Esophagus (tissue), 2 donors: ENCODE measurements at regions not wholly inside any gene's neighbourhood (a gene's known extent, or its start where the extent isn't known, plus 50 kb on each side); places are given as distances from the start of the nearest gene placed in this dataset.
"Not testable (repeated sequence)": the region's sequence is repeated elsewhere in the genome, so short reads cannot be mapped to it uniquely, and the experiment has no call there.

ENCODE experiments used
- H3K27ac ChIP-seq, 2 donors: one replicate each; pipeline ENCODE4 v1.5.1; 2013; ENCODE audit warnings: low read depth in 2 of 2, mild to moderate bottlenecking in 2 of 2, inconsistent platforms in 1 of 2, low read length in 1 of 2, moderate library complexity in 1 of 2
- H3K27me3 ChIP-seq, 2 donors: one replicate each; pipeline ENCODE4 v1.6.1; 2013; ENCODE audit warnings: low read length in 2 of 2, control low read depth in 1 of 2, mild to moderate bottlenecking in 1 of 2; ENCODE audit not compliant: insufficient read depth in 2 of 2, control insufficient read depth in 1 of 2
- H3K36me3 ChIP-seq, 2 donors: one replicate each; pipeline ENCODE4 v1.6.1; 2013; ENCODE audit warnings: low read length in 1 of 2; ENCODE audit not compliant: control insufficient read depth in 2 of 2, insufficient read depth in 2 of 2
- H3K4me1 ChIP-seq, 2 donors: one replicate each; pipeline ENCODE4 v1.6.1; 2013; ENCODE audit warnings: low read length in 1 of 2; ENCODE audit not compliant: control insufficient read depth in 2 of 2, insufficient read depth in 2 of 2
- H3K4me3 ChIP-seq, 2 donors: one replicate each; pipeline ENCODE4 v1.5.1; 2013; ENCODE audit warnings: low read length in 2 of 2, mild to moderate bottlenecking in 2 of 2, low read depth in 1 of 2, moderate library complexity in 1 of 2
- H3K9me3 ChIP-seq, 2 donors: one replicate each; pipeline ENCODE4 v1.6.1; 2013; ENCODE audit warnings: mild to moderate bottlenecking in 2 of 2, low read depth in 1 of 2, low read length in 1 of 2, moderate library complexity in 1 of 2; ENCODE audit not compliant: control insufficient read depth in 2 of 2, insufficient read depth in 1 of 2
- WGBS, 2 donors: extraction: QIAGEN DNeasy Blood & Tissue Kit; methylation state at CpG; one replicate each; pipeline ENCODE4 v1.1.7; 2013; 5-methylcytosine and 5-hydroxymethylcytosine counted together
- donor health status: healthy with polysubstance abuse.
- donor health status: Bipolar disorder and iron deficiency.

DNA sequence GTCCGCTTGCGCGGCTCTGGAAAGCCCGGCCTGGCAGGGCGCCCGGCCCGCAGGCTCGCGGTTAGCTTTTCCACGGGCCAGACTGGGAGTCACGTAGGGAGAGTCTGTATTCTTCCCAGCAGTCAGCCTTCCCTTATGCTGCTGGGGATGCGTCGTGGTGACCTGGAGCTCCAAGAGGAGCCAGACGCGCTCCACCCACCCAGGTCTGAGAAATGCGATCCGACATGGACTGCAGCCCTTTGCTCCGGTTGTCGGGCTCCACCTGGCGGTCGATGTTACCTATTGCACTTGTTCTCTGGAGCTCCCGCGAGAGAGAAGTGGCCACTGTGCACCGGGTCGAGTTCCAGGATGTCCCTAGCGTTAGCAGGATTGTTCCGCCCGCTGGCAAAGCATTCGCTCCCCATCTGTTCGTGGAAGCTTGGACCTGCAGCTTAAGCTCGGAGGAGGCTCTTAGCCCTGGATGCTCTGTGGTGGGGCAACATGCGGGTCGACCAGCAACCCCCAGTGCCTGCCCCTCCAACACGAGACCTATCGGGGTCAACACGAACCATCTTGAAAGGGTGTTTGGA lies 367.4 kb downstream of the SPATA31A6 start:
- H3K4me1 ChIP-seq, H3K27me3 ChIP-seq, H3K4me3 ChIP-seq, H3K36me3 ChIP-seq, H3K9me3 ChIP-seq, H3K27ac ChIP-seq: not testable (repeated sequence)
- 11 to 24% methylated on average over 13 to 21 of the region's 36 CpGs for WGBS, 2 donors

DNA sequence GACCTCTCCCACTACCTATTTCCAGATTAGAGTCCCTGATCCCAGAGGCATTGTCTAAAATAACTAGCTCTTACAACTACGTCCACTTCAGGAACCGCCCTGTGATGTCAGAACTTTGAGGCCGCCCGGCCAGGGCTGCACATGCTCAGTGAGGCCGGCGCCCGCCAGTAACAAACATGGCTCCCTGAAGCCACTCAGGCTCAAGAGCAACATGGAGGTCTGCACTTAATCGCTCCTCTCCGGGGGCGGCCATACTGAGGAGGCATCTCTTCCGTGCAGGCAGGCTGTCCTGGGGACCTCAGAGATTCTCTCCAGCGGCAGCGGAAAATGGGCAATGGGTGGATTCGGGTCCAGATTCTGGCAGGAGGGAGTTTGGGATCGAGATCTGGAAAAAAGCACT lies 385.1 kb downstream of the SPATA31A6 start:
- not testable (repeated sequence) for H3K36me3 ChIP-seq, H3K4me3 ChIP-seq, H3K9me3 ChIP-seq, H3K27me3 ChIP-seq, H3K27ac ChIP-seq, H3K4me1 ChIP-seq
- WGBS, 2 donors, result 0 to 6% methylated on average over 3 to 9 of the region's 15 CpGs

DNA sequence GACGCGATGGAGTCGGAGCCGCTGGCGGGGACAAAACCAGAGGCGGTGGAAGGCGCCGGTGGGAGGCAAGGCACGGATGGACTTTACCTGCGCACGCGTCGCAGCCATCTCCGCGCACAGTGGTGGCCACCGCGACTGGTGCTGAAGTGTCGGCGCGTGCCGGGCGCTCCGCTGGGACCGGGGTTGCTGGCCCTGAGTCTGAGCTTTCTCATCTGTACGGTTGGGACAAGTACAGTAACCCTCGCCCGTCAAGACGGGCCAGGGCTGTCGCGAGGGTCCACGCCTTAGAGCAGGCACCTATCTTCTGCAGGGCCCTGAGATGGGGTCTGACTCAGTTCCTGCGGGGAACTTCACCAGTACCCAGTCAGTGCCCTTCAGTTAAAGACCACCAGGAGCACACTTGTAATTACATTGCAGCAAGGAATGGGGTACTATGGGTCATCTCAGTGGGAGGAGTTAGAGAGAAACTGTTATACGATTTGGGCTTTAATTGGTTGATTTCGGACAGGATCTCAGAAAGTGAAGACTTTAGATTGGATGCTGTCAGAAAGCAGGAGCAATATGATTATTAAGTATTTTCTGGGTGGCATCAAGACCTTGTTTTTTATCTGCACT lies 385.6 kb downstream of the SPATA31A6 start:
- not testable (repeated sequence) for H3K4me1 ChIP-seq, H3K27me3 ChIP-seq, H3K27ac ChIP-seq, H3K9me3 ChIP-seq, H3K36me3 ChIP-seq, H3K4me3 ChIP-seq
- 3 to 28% methylated on average over 8 to 14 of the region's 34 CpGs for WGBS, 2 donors

DNA sequence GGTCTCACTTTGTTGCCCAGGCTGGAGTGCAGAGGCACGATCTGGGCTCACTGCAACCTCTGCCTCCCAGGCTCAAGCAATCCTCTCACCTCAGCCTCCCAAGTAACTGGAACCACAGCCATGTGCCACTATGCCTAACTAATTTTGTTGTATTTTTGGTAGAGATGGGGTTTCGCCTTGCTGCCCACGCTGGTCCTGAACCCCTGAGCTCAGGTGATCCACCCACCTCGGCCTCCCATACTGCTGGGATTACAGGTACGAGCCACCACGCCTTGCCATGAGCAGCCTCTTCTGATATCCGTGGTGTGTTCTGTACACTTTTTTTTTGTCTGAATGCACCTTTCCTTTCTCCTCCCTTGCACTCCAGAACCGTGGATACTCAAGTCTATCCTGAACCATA lies 394.4 kb downstream of the SPATA31A6 start:
- not testable (repeated sequence) for H3K4me3 ChIP-seq, H3K4me1 ChIP-seq, H3K27me3 ChIP-seq, H3K9me3 ChIP-seq, H3K27ac ChIP-seq, H3K36me3 ChIP-seq
- 62 to 67% methylated on average over 5 of the region's 8 CpGs for WGBS, 2 donors
